ENCODE measurements at regions not wholly inside any gene's neighbourhood (a gene's known extent, or its start where the extent isn't known, plus 50 kb on each side); places are given as distances from the start of the nearest gene placed in this dataset.

- H3K4me3 ChIP-seq, result no peak overlapping the region
- no peaks in the 10 kb centered on the region for H3K9me3 ChIP-seq
- H3K27ac ChIP-seq, result no peak overlapping the region
- TF ChIP-seq POLR2A (IDR thresholded peaks at IDR 0.05), result no peak
- TF ChIP-seq POLR2AphosphoS5 (IDR thresholded peaks at IDR 0.05; ENCODE audit: insufficient read depth in 1 of 2, low read depth in 1 of 2), result no peak
- TF ChIP-seq CTCF (IDR thresholded peaks at IDR 0.05), result no peak
- no peak for DNase-seq (ENCODE audit: extremely low spot score in 2 of 2)
- intact Hi-C loops (cut with DNase I), result no loop called here
- no peaks in the 10 kb centered on the region for H3K27me3 ChIP-seq
- H3K36me3 ChIP-seq, result no peaks in the 10 kb centered on the region
- H3K4me1 ChIP-seq, result no peaks in the 10 kb centered on the region
These were observed 491.7 kb upstream of the RASGRP1 start for GRCh38 chr15:39056357-39056756.

- H3K27me3 ChIP-seq, result no peaks in the 10 kb centered on the region
- H3K4me3 ChIP-seq, result no peak overlapping the region
- intact Hi-C loops (cut with DNase I), result no loop called here
- DNase-seq (ENCODE audit: extremely low spot score in 2 of 2), result no peak
- no peak for TF ChIP-seq POLR2A (IDR thresholded peaks at IDR 0.05)
- H3K9me3 ChIP-seq, result no peaks in the 10 kb centered on the region
- no peaks in the 10 kb centered on the region for H3K36me3 ChIP-seq
- H3K4me1 ChIP-seq, result no peaks in the 10 kb centered on the region
- H3K27ac ChIP-seq, result no peak overlapping the region
These were observed 493.9 kb upstream of the RASGRP1 start for GRCh38 chr15:39058351-39059131.

GRCh38 chr15:39059917-39060316, 495.3 kb upstream of the RASGRP1 start:
- intact Hi-C loops (cut with DNase I), result no loop called here
- TF ChIP-seq POLR2A (IDR thresholded peaks at IDR 0.05) (no peak), CTCF (IDR thresholded peaks at IDR 0.05) (no peak), POLR2AphosphoS5 (IDR thresholded peaks at IDR 0.05; ENCODE audit: insufficient read depth in 1 of 2, low read depth in 1 of 2) (no peak)

GRCh38 chr15:39061952-39062464, 497.4 kb upstream of the RASGRP1 start:
- Histone ChIP-seq H3K4me1 (no peaks in the 10 kb centered on the region), H3K4me3 (no peak overlapping the region), H3K36me3 (no peaks in the 10 kb centered on the region), H3K27me3 (no peaks in the 10 kb centered on the region), H3K27ac (no peak overlapping the region), H3K9me3 (no peaks in the 10 kb centered on the region)
- no peak for TF ChIP-seq CTCF (IDR thresholded peaks at IDR 0.05)
- no peak for TF ChIP-seq POLR2AphosphoS5 (IDR thresholded peaks at IDR 0.05; ENCODE audit: insufficient read depth in 1 of 2, low read depth in 1 of 2)
- no peak for TF ChIP-seq POLR2A (IDR thresholded peaks at IDR 0.05)
- intact Hi-C loops (cut with DNase I), result no loop called here
- DNase-seq (ENCODE audit: extremely low spot score in 2 of 2), result no peak

More at GRCh38 chr15:39059917-39060316, 495.3 kb upstream of the RASGRP1 start:
- H3K4me1 ChIP-seq, result no peaks in the 10 kb centered on the region
- no peaks in the 10 kb centered on the region for H3K9me3 ChIP-seq
- no peak for DNase-seq (ENCODE audit: extremely low spot score in 2 of 2)
- H3K36me3 ChIP-seq, result no peaks in the 10 kb centered on the region
- H3K4me3 ChIP-seq, result no peak overlapping the region
- H3K27me3 ChIP-seq, result no peaks in the 10 kb centered on the region
- H3K27ac ChIP-seq, result no peak overlapping the region

- TF ChIP-seq CTCF (IDR thresholded peaks at IDR 0.05) (no peak), POLR2AphosphoS5 (IDR thresholded peaks at IDR 0.05; ENCODE audit: insufficient read depth in 1 of 2, low read depth in 1 of 2) (no peak), POLR2A (IDR thresholded peaks at IDR 0.05) (no peak)
- no peak for DNase-seq (ENCODE audit: extremely low spot score in 2 of 2)
- Histone ChIP-seq H3K4me3 (no peak overlapping the region), H3K9me3 (no peaks in the 10 kb centered on the region), H3K4me1 (no peaks in the 10 kb centered on the region), H3K27ac (no peak overlapping the region), H3K27me3 (no peaks in the 10 kb centered on the region), H3K36me3 (no peaks in the 10 kb centered on the region)
- intact Hi-C loops (cut with DNase I), result no loop called here
These were observed 502.1 kb upstream of the RASGRP1 start for GRCh38 chr15:39066677-39067076.

All from vagina (tissue), 2 donors.